Hepatic stellate cell (primary cell): ENCODE measurements at regions not wholly inside any gene's neighbourhood (a gene's known extent, or its start where the extent isn't known, plus 50 kb on each side); places are given as distances from the start of the nearest gene placed in this dataset.

Source experiments
- DNase-seq: peaks from one replicate; pipeline ENCODE4 v3.0.0; 2011; ENCODE audit warnings: low spot score

- no peak for DNase-seq
Observed at GRCh38 chr10:131690805-131691239, 210.0 kb upstream of the PPP2R2D start.

- no peak for DNase-seq
Observed at GRCh38 chr10:131691481-131692090, 209.2 kb upstream of the PPP2R2D start.

- DNase-seq = no peak
Observed at GRCh38 chr10:131692176-131692575, 208.6 kb upstream of the PPP2R2D start.

- no peak for DNase-seq
Observed at GRCh38 chr10:131692686-131693334, 208.0 kb upstream of the PPP2R2D start.

- DNase-seq = no peak
Observed at GRCh38 chr10:131693766-131694165, 207.0 kb upstream of the PPP2R2D start.

GRCh38 chr10:131694168-131694780, 206.5 kb upstream of the PPP2R2D start:
- DNase-seq = no peak

GRCh38 chr10:131694781-131695495, 205.9 kb upstream of the PPP2R2D start:
- no peak for DNase-seq

- DNase-seq = no peak
Observed at GRCh38 chr10:131695496-131696165, 205.2 kb upstream of the PPP2R2D start.

- no peak for DNase-seq
Observed at GRCh38 chr10:131697476-131698128, 203.2 kb upstream of the PPP2R2D start.

- no peak for DNase-seq
Observed at GRCh38 chr10:131698232-131698631, 202.6 kb upstream of the PPP2R2D start.

- DNase-seq = no peak
Observed at GRCh38 chr10:131698986-131699385, 201.8 kb upstream of the PPP2R2D start.

- DNase-seq = no peak
Observed at GRCh38 chr10:131700032-131700431, 200.8 kb upstream of the PPP2R2D start.

- no peak for DNase-seq
Observed at GRCh38 chr10:131700506-131700905, 200.3 kb upstream of the PPP2R2D start.

GRCh38 chr10:131701131-131701947, 199.5 kb upstream of the PPP2R2D start:
- DNase-seq = no peak

GRCh38 chr10:131702531-131703356, 198.1 kb upstream of the PPP2R2D start:
- DNase-seq = no peak

GRCh38 chr10:131703541-131703940, 197.3 kb upstream of the PPP2R2D start:
- no peak for DNase-seq

- DNase-seq = no peak
Observed at GRCh38 chr10:131703941-131704340, 196.9 kb upstream of the PPP2R2D start.

- DNase-seq = no peak
Observed at GRCh38 chr10:131706476-131706875, 194.3 kb upstream of the PPP2R2D start.

- DNase-seq = no peak
Observed at GRCh38 chr10:131706952-131707351, 193.9 kb upstream of the PPP2R2D start.
